ENCODE measurements at regions not wholly inside any gene's neighbourhood (a gene's known extent, or its start where the extent isn't known, plus 50 kb on each side); places are given as distances from the start of the nearest gene placed in this dataset.

- H3F3A ChIP-seq (ENCODE audit: insufficient read depth, low read length), result no peaks in the 10 kb centered on the region
- no peak overlapping the region for H3K4me3 ChIP-seq (ENCODE audit: low read depth, low read length, poor library complexity, severe bottlenecking)
- no peaks in the 10 kb centered on the region for H3K36me3 ChIP-seq (ENCODE audit: insufficient read depth, low read length)
- TF ChIP-seq CTCF (IDR thresholded peaks at IDR 0.05; ENCODE audit: low read length) (no peak), EZH2 (IDR thresholded peaks at IDR 0.05; ENCODE audit: borderline replicate concordance, low read length) (no peak)
- no peak overlapping the region for H3K9ac ChIP-seq (ENCODE audit: low read length)
- H3K9me3 ChIP-seq (ENCODE audit: low read length), result no peaks in the 10 kb centered on the region
- H3K4me2 ChIP-seq (ENCODE audit: low read length), result no peak overlapping the region
- H4K20me1 ChIP-seq (ENCODE audit: insufficient read depth, low read length), result no peaks in the 10 kb centered on the region
- no peaks in the 10 kb centered on the region for H3K9me2 ChIP-seq (ENCODE audit: low read depth, low read length)
- no peak overlapping the region for H3K27ac ChIP-seq (ENCODE audit: low read depth, low read length, poor library complexity, severe bottlenecking)
- H3K79me2 ChIP-seq (ENCODE audit: insufficient read depth, low read length), result no peaks in the 10 kb centered on the region
- H3K27me3 ChIP-seq (ENCODE audit: insufficient read depth, low read length), result no peaks in the 10 kb centered on the region
- no peaks in the 10 kb centered on the region for H3K4me1 ChIP-seq (ENCODE audit: insufficient read depth, low read length, severe bottlenecking)
- no peak overlapping the region for H2AFZ ChIP-seq (ENCODE audit: low read length)
Measured at GRCh38 chr4:30181512-30181911, 538.7 kb upstream of the PCDH7 start.

GRCh38 chr4:30181918-30182317, 538.3 kb upstream of the PCDH7 start:
- TF ChIP-seq CTCF (IDR thresholded peaks at IDR 0.05; ENCODE audit: low read length), result no peak
- no peak for TF ChIP-seq EZH2 (IDR thresholded peaks at IDR 0.05; ENCODE audit: borderline replicate concordance, low read length)
- H3K27ac ChIP-seq (ENCODE audit: low read depth, low read length, poor library complexity, severe bottlenecking), result no peak overlapping the region
- no peaks in the 10 kb centered on the region for H3K27me3 ChIP-seq (ENCODE audit: insufficient read depth, low read length)
- no peak overlapping the region for H2AFZ ChIP-seq (ENCODE audit: low read length)
- H3K4me2 ChIP-seq (ENCODE audit: low read length), result no peak overlapping the region
- no peak overlapping the region for H3K4me3 ChIP-seq (ENCODE audit: low read depth, low read length, poor library complexity, severe bottlenecking)
- H3K79me2 ChIP-seq (ENCODE audit: insufficient read depth, low read length), result no peaks in the 10 kb centered on the region
- H3K9ac ChIP-seq (ENCODE audit: low read length), result no peak overlapping the region
- H3K9me3 ChIP-seq (ENCODE audit: low read length), result no peaks in the 10 kb centered on the region
- no peaks in the 10 kb centered on the region for H3K4me1 ChIP-seq (ENCODE audit: insufficient read depth, low read length, severe bottlenecking)
- H4K20me1 ChIP-seq (ENCODE audit: insufficient read depth, low read length), result no peaks in the 10 kb centered on the region
- H3K36me3 ChIP-seq (ENCODE audit: insufficient read depth, low read length), result no peaks in the 10 kb centered on the region
- H3K9me2 ChIP-seq (ENCODE audit: low read depth, low read length), result no peaks in the 10 kb centered on the region
- no peaks in the 10 kb centered on the region for H3F3A ChIP-seq (ENCODE audit: insufficient read depth, low read length)

GRCh38 chr4:30182786-30183185, 537.4 kb upstream of the PCDH7 start:
- TF ChIP-seq CTCF (IDR thresholded peaks at IDR 0.05; ENCODE audit: low read length) (no peak), EZH2 (IDR thresholded peaks at IDR 0.05; ENCODE audit: borderline replicate concordance, low read length) (no peak)
- Histone ChIP-seq H3K9me3 (ENCODE audit: low read length) (no peaks in the 10 kb centered on the region), H3K27ac (ENCODE audit: low read depth, low read length, poor library complexity, severe bottlenecking) (no peak overlapping the region), H3K4me2 (ENCODE audit: low read length) (no peak overlapping the region), H3K4me1 (ENCODE audit: insufficient read depth, low read length, severe bottlenecking) (no peaks in the 10 kb centered on the region), H3F3A (ENCODE audit: insufficient read depth, low read length) (no peaks in the 10 kb centered on the region), H3K9ac (ENCODE audit: low read length) (no peak overlapping the region), H3K4me3 (ENCODE audit: low read depth, low read length, poor library complexity, severe bottlenecking) (no peak overlapping the region), H4K20me1 (ENCODE audit: insufficient read depth, low read length) (no peaks in the 10 kb centered on the region), H3K27me3 (ENCODE audit: insufficient read depth, low read length) (no peaks in the 10 kb centered on the region), H3K36me3 (ENCODE audit: insufficient read depth, low read length) (no peaks in the 10 kb centered on the region), H3K79me2 (ENCODE audit: insufficient read depth, low read length) (no peaks in the 10 kb centered on the region), H3K9me2 (ENCODE audit: low read depth, low read length) (no peaks in the 10 kb centered on the region), H2AFZ (ENCODE audit: low read length) (no peak overlapping the region)
